ENCODE measurements at regions not wholly inside any gene's neighbourhood (a gene's known extent, or its start where the extent isn't known, plus 50 kb on each side); places are given as distances from the start of the nearest gene placed in this dataset.

- intact Hi-C loops (cut with DNase I), result no loop called here
- DNase-seq (no peak), ATAC-seq (no peak)
- Histone ChIP-seq H3K9me3 (no peaks in the 10 kb centered on the region), H3K4me1 (no peaks in the 10 kb centered on the region), H3K27me3 (ENCODE audit: low read depth) (no peaks in the 10 kb centered on the region), H3K4me3 (no peak overlapping the region), H3K36me3 (no peaks in the 10 kb centered on the region), H3K27ac (no peak overlapping the region)
- TF ChIP-seq CTCF (IDR thresholded peaks at IDR 0.05), result no peak
Measured at GRCh38 chr11:103803062-103803461, 233.4 kb upstream of the DDI1 start.

- Histone ChIP-seq H3K4me1 (no peaks in the 10 kb centered on the region), H3K27ac (no peak overlapping the region), H3K4me3 (no peak overlapping the region), H3K9me3 (no peaks in the 10 kb centered on the region), H3K27me3 (ENCODE audit: low read depth) (no peaks in the 10 kb centered on the region), H3K36me3 (no peaks in the 10 kb centered on the region)
- DNase-seq (no peak), ATAC-seq (no peak)
- TF ChIP-seq CTCF (IDR thresholded peaks at IDR 0.05), result no peak
- intact Hi-C loops (cut with DNase I), result no loop called here
Measured at GRCh38 chr11:103805688-103806009, 230.8 kb upstream of the DDI1 start.

- H3K4me3 ChIP-seq, result no peak overlapping the region
- ATAC-seq (no peak), DNase-seq (no peak)
- H3K36me3 ChIP-seq, result no peaks in the 10 kb centered on the region
- no peak for TF ChIP-seq CTCF (IDR thresholded peaks at IDR 0.05)
- H3K4me1 ChIP-seq, result no peaks in the 10 kb centered on the region
- no peak overlapping the region for H3K27ac ChIP-seq
- no peaks in the 10 kb centered on the region for H3K9me3 ChIP-seq
- intact Hi-C loops (cut with DNase I), result no loop called here
- H3K27me3 ChIP-seq (ENCODE audit: low read depth), result no peaks in the 10 kb centered on the region
Measured at GRCh38 chr11:103806130-103806895, 230.1 kb upstream of the DDI1 start.

GRCh38 chr11:103807806-103808205 is 228.6 kb upstream of the DDI1 start:
- Histone ChIP-seq H3K4me1 (no peaks in the 10 kb centered on the region), H3K27me3 (ENCODE audit: low read depth) (no peaks in the 10 kb centered on the region), H3K27ac (no peak overlapping the region), H3K36me3 (no peaks in the 10 kb centered on the region), H3K9me3 (no peaks in the 10 kb centered on the region), H3K4me3 (no peak overlapping the region)
- no peak for ATAC-seq
- intact Hi-C loops (cut with DNase I), result no loop called here
- TF ChIP-seq CTCF (IDR thresholded peaks at IDR 0.05), result no peak
- no peak for DNase-seq

- Histone ChIP-seq H3K27ac (no peak overlapping the region), H3K27me3 (ENCODE audit: low read depth) (no peaks in the 10 kb centered on the region), H3K36me3 (no peaks in the 10 kb centered on the region), H3K4me1 (no peaks in the 10 kb centered on the region), H3K4me3 (no peak overlapping the region), H3K9me3 (no peaks in the 10 kb centered on the region)
- ATAC-seq (no peak), DNase-seq (no peak)
- intact Hi-C loops (cut with DNase I), result no loop called here
- TF ChIP-seq CTCF (IDR thresholded peaks at IDR 0.05), result no peak
Measured at GRCh38 chr11:103808252-103808651, 228.2 kb upstream of the DDI1 start.
